ENCODE measurements at regions not wholly inside any gene's neighbourhood (a gene's known extent, or its start where the extent isn't known, plus 50 kb on each side); places are given as distances from the start of the nearest gene placed in this dataset.

DNA sequence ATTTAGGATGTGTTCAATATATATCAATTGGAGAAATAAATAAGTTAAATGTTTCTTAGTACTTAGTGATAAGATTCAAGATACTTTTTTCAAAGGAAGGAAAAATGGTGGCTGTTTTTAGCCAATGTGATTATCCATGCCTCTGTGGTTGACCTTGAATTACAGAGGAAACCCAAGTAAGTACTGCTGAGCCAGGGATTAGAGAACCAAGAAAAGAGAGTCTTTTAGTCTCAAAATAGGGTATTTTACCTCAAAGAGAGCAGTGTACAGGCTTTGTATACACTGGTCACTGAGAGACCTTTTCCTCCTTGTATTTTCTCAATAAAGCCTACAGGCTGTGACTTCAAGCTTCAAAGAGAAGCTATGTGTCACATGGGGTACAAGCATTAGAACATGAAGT, 1075.3 kb downstream of the ADGRL3 start:
- H3K36me3 ChIP-seq (ENCODE audit: control insufficient read depth, insufficient read depth, low read length): no peaks in the 10 kb centered on the region
- no peak overlapping the region for H3K27ac ChIP-seq (ENCODE audit: low read depth, low read length, severe bottlenecking)

DNA sequence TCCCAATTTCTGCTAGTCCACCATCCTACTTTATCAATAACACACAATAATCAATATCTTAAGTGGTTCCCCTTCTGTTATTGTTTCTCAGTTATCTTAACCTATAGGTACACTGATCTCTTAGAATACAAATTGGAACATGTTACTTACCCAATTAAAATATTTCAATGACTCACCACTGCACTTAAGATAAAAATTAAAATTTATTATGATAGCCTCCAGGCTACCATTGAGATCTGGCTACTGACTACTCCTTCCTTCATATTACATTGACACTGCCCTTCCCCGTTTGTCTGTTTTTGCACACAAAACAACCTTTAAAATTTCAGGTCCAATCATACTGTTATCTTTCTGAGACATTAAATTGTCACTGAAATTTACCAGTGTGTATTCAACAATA, 1074.7 kb downstream of the ADGRL3 start:
- Histone ChIP-seq H3K27ac (ENCODE audit: low read depth, low read length, severe bottlenecking) (no peak overlapping the region), H3K4me3 (ENCODE audit: extremely low read depth, insufficient read depth, low read length, poor library complexity, severe bottlenecking) (no peak overlapping the region), H3K36me3 (ENCODE audit: control insufficient read depth, insufficient read depth, low read length) (no peaks in the 10 kb centered on the region), H3K9me3 (ENCODE audit: control insufficient read depth, low read length) (no peaks in the 10 kb centered on the region), H3K4me1 (ENCODE audit: control insufficient read depth, insufficient read depth, low read length, poor library complexity, severe bottlenecking) (no peaks in the 10 kb centered on the region)
- 100% methylated on average over 1 of the region's 1 CpG for WGBS, 2 experiments (ENCODE audit: insufficient coverage in 2 of 2)

More for the DNA sequence above, 1075.3 kb downstream of the ADGRL3 start:
- Histone ChIP-seq H3K9me3 (ENCODE audit: control insufficient read depth, low read length) (no peaks in the 10 kb centered on the region), H3K4me1 (ENCODE audit: control insufficient read depth, insufficient read depth, low read length, poor library complexity, severe bottlenecking) (no peaks in the 10 kb centered on the region), H3K4me3 (ENCODE audit: extremely low read depth, insufficient read depth, low read length, poor library complexity, severe bottlenecking) (no peak overlapping the region)

DNA sequence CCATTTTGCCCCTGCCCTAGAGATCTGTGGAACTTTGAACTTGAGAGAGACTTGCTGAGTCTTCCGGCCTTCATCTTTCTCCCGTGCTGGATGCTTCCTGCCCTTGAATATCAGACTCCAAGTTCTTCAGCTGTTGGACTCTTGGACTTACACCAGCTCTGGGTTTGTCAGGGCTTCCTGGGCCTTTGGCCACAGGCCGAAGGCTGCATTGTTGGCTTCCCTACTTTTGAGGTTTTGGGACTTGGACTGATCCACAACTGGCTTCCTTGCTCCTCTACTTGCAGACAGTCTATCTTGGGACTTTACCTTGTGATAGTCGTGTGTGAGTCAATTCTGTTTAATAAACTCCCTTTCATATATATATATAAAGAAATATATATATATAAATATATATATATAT, 1071.0 kb downstream of the ADGRL3 start:
- Histone ChIP-seq H3K36me3 (ENCODE audit: control insufficient read depth, insufficient read depth, low read length) (no peaks in the 10 kb centered on the region), H3K27ac (ENCODE audit: low read depth, low read length, severe bottlenecking) (no peak overlapping the region), H3K9me3 (ENCODE audit: control insufficient read depth, low read length) (no peaks in the 10 kb centered on the region), H3K4me3 (ENCODE audit: extremely low read depth, insufficient read depth, low read length, poor library complexity, severe bottlenecking) (no peak overlapping the region), H3K4me1 (ENCODE audit: control insufficient read depth, insufficient read depth, low read length, poor library complexity, severe bottlenecking) (no peaks in the 10 kb centered on the region)
- 95 to 100% methylated on average over 2 to 3 of the region's 4 CpGs for WGBS, 2 experiments (ENCODE audit: insufficient coverage in 2 of 2)

DNA sequence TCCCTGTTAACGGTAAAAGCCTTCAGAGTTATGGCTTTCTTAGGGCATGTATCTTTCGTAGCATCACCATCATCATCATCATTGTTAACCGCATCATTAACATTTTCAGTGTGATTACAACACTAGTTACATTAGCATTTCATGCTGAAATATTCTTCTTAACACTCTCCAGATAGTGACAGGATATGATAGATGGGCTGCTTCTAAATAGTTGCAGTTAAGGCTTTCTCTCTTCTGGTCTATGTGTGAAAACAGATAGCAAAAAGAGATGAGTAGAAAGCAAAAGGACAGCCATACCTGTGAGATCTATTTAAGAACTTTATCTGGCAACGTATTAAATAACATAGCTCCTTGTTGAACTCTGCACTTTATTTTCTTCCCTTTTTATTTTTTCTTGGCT, 1069.8 kb downstream of the ADGRL3 start:
- no peak overlapping the region for H3K27ac ChIP-seq (ENCODE audit: low read depth, low read length, severe bottlenecking)
- H3K9me3 ChIP-seq (ENCODE audit: control insufficient read depth, low read length): no peaks in the 10 kb centered on the region
- H3K4me3 ChIP-seq (ENCODE audit: extremely low read depth, insufficient read depth, low read length, poor library complexity, severe bottlenecking): no peak overlapping the region
- WGBS, 2 experiments (ENCODE audit: insufficient coverage in 2 of 2): 80 to 100% methylated on average over 1 of the region's 4 CpGs
- no peaks in the 10 kb centered on the region for H3K36me3 ChIP-seq (ENCODE audit: control insufficient read depth, insufficient read depth, low read length)
- H3K4me1 ChIP-seq (ENCODE audit: control insufficient read depth, insufficient read depth, low read length, poor library complexity, severe bottlenecking): no peaks in the 10 kb centered on the region

DNA sequence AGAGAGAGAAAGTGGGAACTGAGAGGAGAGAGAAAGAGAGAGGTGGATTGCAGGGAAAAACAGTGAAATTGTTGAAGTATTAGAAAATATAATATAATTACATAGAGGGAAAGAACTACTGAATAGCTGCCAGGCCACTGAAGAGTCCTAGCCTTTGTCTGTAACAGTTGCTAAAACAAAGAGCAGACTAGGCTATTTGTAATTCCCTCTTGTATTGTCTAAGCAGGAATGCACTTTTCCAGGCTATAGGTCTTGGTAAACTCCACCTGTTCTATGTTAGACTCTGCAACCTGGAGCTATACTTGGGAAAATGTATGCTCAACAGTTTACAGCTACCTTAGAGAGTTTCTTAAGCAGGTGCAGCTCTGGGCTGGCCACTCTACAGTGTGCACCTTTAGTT, 1063.3 kb downstream of the ADGRL3 start:
- H3K27ac ChIP-seq (ENCODE audit: low read depth, low read length, severe bottlenecking): no peak overlapping the region
- H3K9me3 ChIP-seq (ENCODE audit: control insufficient read depth, low read length): no peaks in the 10 kb centered on the region
- no peak overlapping the region for H3K4me3 ChIP-seq (ENCODE audit: extremely low read depth, insufficient read depth, low read length, poor library complexity, severe bottlenecking)
- no peaks in the 10 kb centered on the region for H3K4me1 ChIP-seq (ENCODE audit: control insufficient read depth, insufficient read depth, low read length, poor library complexity, severe bottlenecking)
- H3K36me3 ChIP-seq (ENCODE audit: control insufficient read depth, insufficient read depth, low read length): no peaks in the 10 kb centered on the region

DNA sequence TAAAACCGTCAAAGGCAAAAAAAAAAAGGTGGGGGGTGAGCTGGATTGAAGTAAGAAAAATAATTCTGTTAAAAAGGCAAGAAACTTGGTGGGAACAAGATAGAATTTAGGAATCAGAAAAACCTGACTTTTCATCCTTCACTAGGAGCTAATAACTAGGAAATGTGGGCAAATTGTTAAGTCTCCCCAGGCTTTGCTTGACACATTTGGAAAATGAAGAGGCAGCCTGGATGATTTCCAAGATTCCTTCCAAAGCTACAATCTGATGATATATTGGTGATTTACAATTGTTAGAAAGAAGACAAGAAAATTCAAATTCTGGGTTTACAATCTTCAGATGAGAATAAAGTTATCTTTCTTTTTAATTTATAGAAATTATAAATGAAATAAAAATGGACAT, 1062.5 kb downstream of the ADGRL3 start:
- no peaks in the 10 kb centered on the region for H3K36me3 ChIP-seq (ENCODE audit: control insufficient read depth, insufficient read depth, low read length)
- H3K4me3 ChIP-seq (ENCODE audit: extremely low read depth, insufficient read depth, low read length, poor library complexity, severe bottlenecking): no peak overlapping the region
- 20% methylated on average over 1 of the region's 1 CpG; no CpG with 5 or more reads in 1 of the 2 experiments for WGBS, 2 experiments (ENCODE audit: insufficient coverage in 2 of 2)
- H3K4me1 ChIP-seq (ENCODE audit: control insufficient read depth, insufficient read depth, low read length, poor library complexity, severe bottlenecking): no peaks in the 10 kb centered on the region
- no peak overlapping the region for H3K27ac ChIP-seq (ENCODE audit: low read depth, low read length, severe bottlenecking)
- H3K9me3 ChIP-seq (ENCODE audit: control insufficient read depth, low read length): no peaks in the 10 kb centered on the region

DNA sequence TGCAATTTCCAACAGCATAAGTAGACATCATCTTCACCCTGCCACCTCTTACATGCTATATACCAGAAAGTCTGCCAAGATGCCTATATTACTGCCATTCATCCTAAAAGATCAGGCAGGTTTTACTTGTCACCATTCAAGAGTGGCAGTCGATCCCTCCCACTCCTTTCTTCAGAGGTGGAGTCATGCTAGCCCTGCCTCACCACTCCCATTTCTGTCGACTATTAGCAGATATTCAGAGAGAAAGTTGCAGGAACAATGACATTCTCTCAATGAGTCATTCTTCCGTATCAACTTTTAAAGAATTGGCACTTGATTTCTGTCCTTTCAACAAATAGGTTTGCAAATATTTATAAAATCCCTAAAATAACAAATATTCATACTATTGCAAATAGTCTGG, 1060.1 kb downstream of the ADGRL3 start:
- Histone ChIP-seq H3K4me3 (ENCODE audit: extremely low read depth, insufficient read depth, low read length, poor library complexity, severe bottlenecking) (no peak overlapping the region), H3K4me1 (ENCODE audit: control insufficient read depth, insufficient read depth, low read length, poor library complexity, severe bottlenecking) (no peaks in the 10 kb centered on the region)
- WGBS, 2 experiments (ENCODE audit: insufficient coverage in 2 of 2): 51% methylated on average over 2 of the region's 3 CpGs; no CpG with 5 or more reads in 1 of the 2 experiments

DNA sequence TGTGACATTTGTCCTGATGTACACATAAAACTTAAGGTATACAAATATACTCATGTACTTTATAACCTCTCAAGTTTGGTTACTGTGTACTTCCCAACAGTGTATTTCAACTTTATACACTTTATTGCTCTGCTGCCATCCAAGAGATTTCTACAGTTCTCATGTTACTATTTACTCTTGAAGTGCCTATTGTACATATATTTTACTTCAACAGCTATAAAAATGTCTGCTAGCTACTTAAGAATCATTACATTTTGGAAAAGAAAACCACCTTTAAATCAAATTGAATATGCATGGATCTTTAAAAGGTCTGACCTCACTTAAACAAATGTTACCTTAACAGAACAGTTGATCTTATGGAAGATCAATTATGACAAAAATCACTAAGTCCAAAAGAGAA, 1056.4 kb downstream of the ADGRL3 start:
- H3K4me3 ChIP-seq (ENCODE audit: extremely low read depth, insufficient read depth, low read length, poor library complexity, severe bottlenecking): no peak overlapping the region
- no peaks in the 10 kb centered on the region for H3K4me1 ChIP-seq (ENCODE audit: control insufficient read depth, insufficient read depth, low read length, poor library complexity, severe bottlenecking)
- no peak overlapping the region for H3K27ac ChIP-seq (ENCODE audit: low read depth, low read length, severe bottlenecking)
- no peaks in the 10 kb centered on the region for H3K36me3 ChIP-seq (ENCODE audit: control insufficient read depth, insufficient read depth, low read length)
- no peaks in the 10 kb centered on the region for H3K9me3 ChIP-seq (ENCODE audit: control insufficient read depth, low read length)

More for the DNA sequence above, 1060.1 kb downstream of the ADGRL3 start:
- Histone ChIP-seq H3K27ac (ENCODE audit: low read depth, low read length, severe bottlenecking) (no peak overlapping the region), H3K36me3 (ENCODE audit: control insufficient read depth, insufficient read depth, low read length) (no peaks in the 10 kb centered on the region), H3K9me3 (ENCODE audit: control insufficient read depth, low read length) (no peaks in the 10 kb centered on the region)

DNA sequence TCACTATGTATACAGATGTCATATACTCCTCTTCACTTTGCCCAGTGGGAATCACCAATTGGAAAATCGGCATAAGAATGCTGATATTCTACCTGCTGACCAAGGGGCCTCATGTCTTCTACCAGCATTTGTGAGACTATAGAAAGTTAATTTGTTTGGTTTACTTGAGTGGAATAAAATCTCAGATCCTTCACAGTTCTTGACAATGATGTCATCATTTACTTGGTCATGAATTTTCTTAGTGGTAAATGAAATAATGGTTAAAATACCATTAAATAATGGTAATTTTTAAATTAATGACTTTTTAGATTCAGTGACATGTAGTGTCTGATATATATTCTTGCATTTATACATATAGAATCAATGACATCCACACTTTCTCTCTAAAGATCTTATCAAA, 1052.6 kb downstream of the ADGRL3 start:
- Histone ChIP-seq H3K4me3 (ENCODE audit: extremely low read depth, insufficient read depth, low read length, poor library complexity, severe bottlenecking) (no peak overlapping the region), H3K9me3 (ENCODE audit: control insufficient read depth, low read length) (no peaks in the 10 kb centered on the region), H3K27ac (ENCODE audit: low read depth, low read length, severe bottlenecking) (no peak overlapping the region), H3K36me3 (ENCODE audit: control insufficient read depth, insufficient read depth, low read length) (no peaks in the 10 kb centered on the region), H3K4me1 (ENCODE audit: control insufficient read depth, insufficient read depth, low read length, poor library complexity, severe bottlenecking) (no peaks in the 10 kb centered on the region)
- no CpG with 5 or more reads among the region's 1 CpG for WGBS, 2 experiments (ENCODE audit: insufficient coverage in 2 of 2)

DNA sequence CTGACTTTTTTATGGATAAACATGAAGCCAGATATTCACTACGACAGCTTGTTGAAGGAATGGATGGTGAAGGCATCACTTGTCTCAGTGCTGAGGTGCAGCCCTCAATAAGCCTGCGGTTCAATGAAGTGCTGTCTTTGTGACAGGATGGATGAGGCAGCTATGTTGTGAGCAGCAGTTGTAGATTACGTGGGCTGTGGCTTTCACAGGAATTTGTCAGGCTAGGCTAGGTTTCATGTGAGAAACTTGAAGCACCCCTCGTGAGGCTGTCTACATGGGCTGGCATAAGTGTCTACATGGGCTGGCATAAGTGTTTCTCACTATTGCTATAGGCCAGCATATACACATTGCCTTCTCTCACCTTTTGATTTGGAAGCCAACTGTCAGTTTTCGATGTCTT, 1050.0 kb downstream of the ADGRL3 start:
- Histone ChIP-seq H3K4me3 (ENCODE audit: extremely low read depth, insufficient read depth, low read length, poor library complexity, severe bottlenecking) (no peak overlapping the region), H3K9me3 (ENCODE audit: control insufficient read depth, low read length) (no peaks in the 10 kb centered on the region), H3K4me1 (ENCODE audit: control insufficient read depth, insufficient read depth, low read length, poor library complexity, severe bottlenecking) (no peaks in the 10 kb centered on the region), H3K36me3 (ENCODE audit: control insufficient read depth, insufficient read depth, low read length) (no peaks in the 10 kb centered on the region), H3K27ac (ENCODE audit: low read depth, low read length, severe bottlenecking) (no peak overlapping the region)
- whole genome bisulfite sequencing, 2 experiments (ENCODE audit: insufficient coverage in 2 of 2): 85 to 96% methylated on average over 4 of the region's 5 CpGs

DNA sequence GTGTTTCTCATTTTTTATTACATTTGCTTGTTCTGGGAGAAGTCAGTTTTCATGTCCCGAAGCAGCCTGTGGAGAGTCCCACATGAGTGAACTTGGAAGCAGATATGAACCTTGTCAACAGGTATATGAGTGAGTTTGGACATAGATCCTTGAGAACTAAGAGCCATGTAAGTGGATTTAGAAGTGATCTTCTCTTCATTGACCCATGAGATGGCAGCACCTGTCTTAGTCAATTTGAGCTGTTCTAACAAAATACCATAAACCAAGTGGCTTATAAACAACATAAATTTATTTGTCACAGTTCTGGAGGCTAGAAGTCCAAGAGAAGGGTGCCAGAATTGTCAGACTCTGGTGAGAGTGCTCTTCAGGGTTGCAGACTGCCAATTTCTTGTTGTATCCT, 1043.8 kb downstream of the ADGRL3 start:
- Histone ChIP-seq H3K36me3 (ENCODE audit: control insufficient read depth, insufficient read depth, low read length) (no peaks in the 10 kb centered on the region), H3K27ac (ENCODE audit: low read depth, low read length, severe bottlenecking) (no peak overlapping the region), H3K4me3 (ENCODE audit: extremely low read depth, insufficient read depth, low read length, poor library complexity, severe bottlenecking) (no peak overlapping the region), H3K4me1 (ENCODE audit: control insufficient read depth, insufficient read depth, low read length, poor library complexity, severe bottlenecking) (no peaks in the 10 kb centered on the region), H3K9me3 (ENCODE audit: control insufficient read depth, low read length) (no peaks in the 10 kb centered on the region)
- 100% methylated on average over 1 of the region's 1 CpG for WGBS, 2 experiments (ENCODE audit: insufficient coverage in 2 of 2)

DNA sequence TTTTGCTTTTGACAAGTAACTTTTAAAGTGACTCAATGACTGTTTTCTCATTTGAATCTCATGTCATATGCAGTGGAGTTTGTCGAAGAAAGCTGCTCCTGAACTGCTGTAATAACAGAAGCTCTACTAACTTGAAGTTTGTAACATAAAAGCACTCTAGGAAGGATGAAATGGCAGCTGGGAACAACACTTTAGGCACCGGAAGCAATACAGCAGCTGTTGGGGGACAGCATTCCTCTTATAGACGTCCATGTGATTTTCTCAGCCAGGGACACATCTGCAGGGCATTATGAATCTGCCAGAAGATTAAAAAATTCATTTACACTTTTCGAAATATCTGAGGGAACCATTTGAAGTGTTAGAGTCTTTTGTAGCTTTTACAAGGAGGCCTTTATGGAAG, 1035.8 kb downstream of the ADGRL3 start:
- Histone ChIP-seq H3K4me1 (ENCODE audit: control insufficient read depth, insufficient read depth, low read length, poor library complexity, severe bottlenecking) (no peaks in the 10 kb centered on the region), H3K27ac (ENCODE audit: low read depth, low read length, severe bottlenecking) (no peak overlapping the region), H3K4me3 (ENCODE audit: extremely low read depth, insufficient read depth, low read length, poor library complexity, severe bottlenecking) (no peak overlapping the region), H3K36me3 (ENCODE audit: control insufficient read depth, insufficient read depth, low read length) (no peaks in the 10 kb centered on the region), H3K9me3 (ENCODE audit: control insufficient read depth, low read length) (no peaks in the 10 kb centered on the region)
- WGBS, 2 experiments (ENCODE audit: insufficient coverage in 2 of 2): 75 to 86% methylated on average over 3 to 4 of the region's 4 CpGs

Measured in mesodermal cell (in vitro differentiated cells).